Neural progenitor cell (in vitro differentiated cells): ENCODE measurements at regions not wholly inside any gene's neighbourhood (a gene's known extent, or its start where the extent isn't known, plus 50 kb on each side); places are given as distances from the start of the nearest gene placed in this dataset.
"Not testable (repeated sequence)": the region's sequence is repeated elsewhere in the genome, so short reads cannot be mapped to it uniquely, and the experiment has no call there.

Experiments used
- DNase-seq: peaks from one replicate; pipeline ENCODE4 v3.0.0-alpha.2; 2016; ENCODE audit warnings: low spot score
- H2AFZ ChIP-seq: fragments of 200-600 bp; sonication (generic); replicated peaks from 2 replicates; pipeline ENCODE4 v1.6.1; 2016; ENCODE audit warnings: antibody characterized with exemption
- H3F3A ChIP-seq: fragments of 200-600 bp; sonication (generic); 2 replicates; pipeline ENCODE4 v1.6.1; 2016; ENCODE audit warnings: antibody characterized with exemption, low read depth
- H3K27ac ChIP-seq: fragments of 200-600 bp; sonication (generic); 2 replicates; pipeline ENCODE4 v1.5.1; 2016; ENCODE audit warnings: mild to moderate bottlenecking
- H3K27me3 ChIP-seq: fragments of 200-600 bp; sonication (generic); 2 replicates; pipeline ENCODE4 v1.6.1; 2016; ENCODE audit warnings: mild to moderate bottlenecking, moderate library complexity
- H3K36me3 ChIP-seq: fragments of 200-600 bp; sonication (generic); 2 replicates; pipeline ENCODE4 v1.5.1; 2016
- H3K4me1 ChIP-seq: fragments of 200-600 bp; sonication (generic); 2 replicates; pipeline ENCODE4 v1.6.1; 2016; ENCODE audit warnings: mixed run types
- H3K4me2 ChIP-seq: fragments of 200-600 bp; sonication (generic); 2 replicates; pipeline ENCODE4 v1.6.1; 2016
- H3K4me3 ChIP-seq: fragments of 200-600 bp; sonication (generic); 2 replicates; pipeline ENCODE4 v1.5.1; 2016
- H3K79me2 ChIP-seq: fragments of 200-600 bp; sonication (generic); 2 replicates; pipeline ENCODE4 v1.6.1; 2016; ENCODE audit warnings: low read depth
- H3K9ac ChIP-seq: fragments of 200-600 bp; sonication (generic); 2 replicates; pipeline ENCODE4 v1.6.1; 2016
- H3K9me3 ChIP-seq: fragments of 200-600 bp; sonication (generic); 2 replicates; pipeline ENCODE4 v1.5.1; 2016; ENCODE audit warnings: low read depth
- H4K20me1 ChIP-seq: fragments of 200-600 bp; sonication (generic); 2 replicates; pipeline ENCODE4 v1.6.1; 2016; ENCODE audit warnings: low read depth
- H3K27ac Mint-ChIP-seq: 3 replicates; pipeline ENCODE4 v1.8.0; 2021; ENCODE audit warnings: mixed read lengths
- H3K27me3 Mint-ChIP-seq: 2 replicates; pipeline ENCODE4 v1.8.0; 2022; ENCODE audit warnings: low read depth, mild to moderate bottlenecking, inconsistent platforms, moderate library complexity, mixed read lengths; ENCODE audit not compliant: insufficient read depth
- H3K36me3 Mint-ChIP-seq: 3 replicates; pipeline ENCODE4 v1.8.0; 2021; ENCODE audit warnings: mixed read lengths
- H3K4me1 Mint-ChIP-seq: 3 replicates; pipeline ENCODE4 v1.8.0; 2021; ENCODE audit warnings: mixed read lengths
- H3K4me3 Mint-ChIP-seq: 3 replicates; pipeline ENCODE4 v1.8.0; 2021; ENCODE audit warnings: mild to moderate bottlenecking, moderate library complexity, mixed read lengths
- H3K9me3 Mint-ChIP-seq: 3 replicates; pipeline ENCODE4 v1.8.0; 2020; ENCODE audit warnings: mixed read lengths
- CTCF ChIP-seq: fragments of 200-600 bp; sonication (generic); IDR thresholded peaks from 2 replicates; pipeline ENCODE4 v1.5.1; 2017; ENCODE audit warnings: antibody characterized with exemption, mild to moderate bottlenecking
- EZH2 ChIP-seq: fragments of 200-600 bp; sonication (generic); IDR thresholded peaks from 2 replicates; pipeline ENCODE4 v1.6.1; 2017; ENCODE audit warnings: antibody characterized with exemption, mild to moderate bottlenecking, moderate library complexity
- EZH2phosphoT487 ChIP-seq: fragments of 200-600 bp; sonication (generic); IDR thresholded peaks from 2 replicates; pipeline ENCODE4 v1.6.1; 2017; ENCODE audit warnings: antibody characterized with exemption

GRCh38 chrX:121755541-121755940 lies 708.1 kb downstream of the GLUD2 start:
- Mint-ChIP-seq H3K4me3 (no peak overlapping the region), H3K27me3 (no peaks in the 10 kb centered on the region), H3K9me3 (peaks cover 2% of the 10 kb centered on the region), H3K27ac (no peak overlapping the region), H3K4me1 (no peaks in the 10 kb centered on the region), H3K36me3 (no peaks in the 10 kb centered on the region)
- Histone ChIP-seq H3K9ac (no peak overlapping the region), H3K27me3 (no peaks in the 10 kb centered on the region), H3K36me3 (no peaks in the 10 kb centered on the region), H3K27ac (no peak overlapping the region), H3K4me2 (no peak overlapping the region), H3K4me1 (no peaks in the 10 kb centered on the region), H3K4me3 (no peak overlapping the region), H3F3A (no peaks in the 10 kb centered on the region), H3K9me3 (peaks cover 23% of the 10 kb centered on the region), H3K79me2 (no peaks in the 10 kb centered on the region), H4K20me1 (no peaks in the 10 kb centered on the region), H2AFZ (no peak overlapping the region)
- TF ChIP-seq CTCF (no peak), EZH2phosphoT487 (no peak), EZH2 (no peak)
- peak; percentile 1 for DNase-seq

DNA sequence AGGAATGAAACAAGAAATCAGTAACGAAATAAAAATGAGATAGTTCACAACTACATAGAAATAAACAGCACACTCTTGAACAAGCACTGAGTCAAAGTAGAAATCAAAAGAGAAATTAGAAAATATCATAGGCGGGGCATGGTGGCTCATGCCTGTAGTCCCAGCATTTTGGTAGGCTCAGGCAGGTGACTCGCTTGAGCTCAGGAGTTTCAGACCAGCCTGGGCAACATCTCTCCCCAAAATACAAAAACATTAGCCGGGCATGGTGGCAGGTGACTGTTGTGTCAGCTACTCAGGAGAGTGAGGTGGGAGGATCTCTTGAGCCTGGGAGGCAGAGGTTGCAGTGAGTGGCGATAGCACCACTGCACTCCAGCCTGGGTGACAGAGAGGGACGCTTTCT lies 714.4 kb downstream of the GLUD2 start:
- DNase-seq: no peak
- H3K27ac ChIP-seq: no peak overlapping the region
- no peaks in the 10 kb centered on the region for H3F3A ChIP-seq
- Mint-ChIP-seq H3K36me3 (no peaks in the 10 kb centered on the region), H3K27ac (no peak overlapping the region), H3K9me3 (no peaks in the 10 kb centered on the region), H3K27me3 (no peaks in the 10 kb centered on the region), H3K4me3 (no peak overlapping the region), H3K4me1 (no peaks in the 10 kb centered on the region)
- H3K79me2 ChIP-seq: no peaks in the 10 kb centered on the region
- no peak overlapping the region for H3K9ac ChIP-seq
- H3K36me3 ChIP-seq: no peaks in the 10 kb centered on the region
- H3K4me3 ChIP-seq: no peak overlapping the region
- H2AFZ ChIP-seq: no peak overlapping the region
- H3K4me1 ChIP-seq: no peaks in the 10 kb centered on the region
- H3K9me3 ChIP-seq: peaks cover 10% of the 10 kb centered on the region
- no peak overlapping the region for H3K4me2 ChIP-seq
- no peak for TF ChIP-seq EZH2phosphoT487
- no peak for TF ChIP-seq CTCF
- no peak for TF ChIP-seq EZH2
- no peaks in the 10 kb centered on the region for H4K20me1 ChIP-seq
- H3K27me3 ChIP-seq: no peaks in the 10 kb centered on the region

DNA sequence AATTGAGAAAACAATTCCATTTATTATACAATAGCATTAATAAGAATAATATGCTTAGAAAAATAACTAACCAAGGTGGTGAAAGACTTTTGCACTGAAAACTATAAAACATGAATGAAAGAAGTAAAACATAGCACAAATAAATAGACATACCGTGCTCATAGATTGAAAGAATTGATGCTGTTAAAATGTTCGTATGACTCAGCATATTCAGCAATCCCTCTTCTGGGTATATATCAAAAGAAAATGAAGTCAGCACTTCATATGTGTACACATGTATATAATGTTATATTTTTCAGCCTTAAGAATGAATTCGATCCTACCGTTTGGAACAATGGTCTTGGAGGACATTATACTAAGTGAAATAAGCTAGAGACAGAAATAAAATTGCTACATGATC lies 716.3 kb downstream of the GLUD2 start:
- no peaks in the 10 kb centered on the region for H3K36me3 ChIP-seq
- no peak overlapping the region for H2AFZ ChIP-seq
- H3K4me3 ChIP-seq: no peak overlapping the region
- Mint-ChIP-seq H3K27me3 (no peaks in the 10 kb centered on the region), H3K4me1 (no peaks in the 10 kb centered on the region), H3K4me3 (no peak overlapping the region), H3K36me3 (no peaks in the 10 kb centered on the region), H3K9me3 (no peaks in the 10 kb centered on the region), H3K27ac (no peak overlapping the region)
- no peaks in the 10 kb centered on the region for H3K4me1 ChIP-seq
- DNase-seq: no peak
- H4K20me1 ChIP-seq: no peaks in the 10 kb centered on the region
- no peaks in the 10 kb centered on the region for H3K27me3 ChIP-seq
- H3K4me2 ChIP-seq: no peak overlapping the region
- no peaks in the 10 kb centered on the region for H3F3A ChIP-seq
- H3K79me2 ChIP-seq: no peaks in the 10 kb centered on the region
- H3K9me3 ChIP-seq: peaks cover 12% of the 10 kb centered on the region
- H3K9ac ChIP-seq: no peak overlapping the region
- TF ChIP-seq EZH2phosphoT487 (no peak), CTCF (no peak), EZH2 (no peak)
- no peak overlapping the region for H3K27ac ChIP-seq

DNA sequence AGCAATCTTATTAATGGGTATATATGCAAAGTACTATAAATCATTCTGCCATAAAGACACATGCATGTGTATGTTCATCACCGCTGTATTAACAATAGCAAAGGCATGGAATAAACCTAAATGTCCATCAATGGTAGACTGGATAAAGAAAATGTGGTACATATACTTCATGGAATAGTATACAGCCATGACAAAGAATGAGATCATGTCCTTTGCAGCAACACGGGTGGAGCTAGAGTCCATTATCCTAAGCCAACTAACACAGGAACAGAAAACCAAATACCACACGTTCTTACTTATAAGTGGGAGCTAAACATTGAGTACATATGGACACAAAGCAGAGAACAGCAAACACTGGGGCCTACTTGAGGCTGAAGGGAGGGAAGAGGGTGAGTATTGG lies 720.8 kb downstream of the GLUD2 start:
- H3K4me2 ChIP-seq, H3K4me3 Mint-ChIP-seq, H4K20me1 ChIP-seq, H2AFZ ChIP-seq, H3K27me3 ChIP-seq, H3K4me1 ChIP-seq, H3F3A ChIP-seq, H3K9me3 Mint-ChIP-seq, H3K27ac Mint-ChIP-seq, H3K9ac ChIP-seq, H3K4me1 Mint-ChIP-seq, H3K36me3 ChIP-seq, H3K27ac ChIP-seq, H3K27me3 Mint-ChIP-seq, H3K79me2 ChIP-seq, DNase-seq, H3K36me3 Mint-ChIP-seq, H3K4me3 ChIP-seq: not testable (repeated sequence)
- H3K9me3 ChIP-seq: peaks cover 20% of the 10 kb centered on the region
